Brain microvascular endothelial cell (primary cell): ENCODE measurements at regions not wholly inside any gene's neighbourhood (a gene's known extent, or its start where the extent isn't known, plus 50 kb on each side); places are given as distances from the start of the nearest gene placed in this dataset.

ENCODE experiments used
- DNase-seq: peaks from one replicate; pipeline ENCODE4 v3.0.0-alpha.2; 2020
- H3K27ac ChIP-seq: fragments of 250-450 bp; sonication (Bioruptor Pico); 2 replicates; pipeline ENCODE4 v1.5.1; 2020; ENCODE audit warnings: mild to moderate bottlenecking, moderate library complexity
- H3K27me3 ChIP-seq: fragments of 250-450 bp; sonication (Bioruptor Pico); replicated peaks from 2 replicates; pipeline ENCODE4 v1.5.1; 2020; ENCODE audit warnings: mild to moderate bottlenecking
- H3K36me3 ChIP-seq: fragments of 250-450 bp; sonication (Bioruptor Pico); replicated peaks from 2 replicates; pipeline ENCODE4 v1.5.1; 2020; ENCODE audit warnings: mild to moderate bottlenecking
- H3K4me3 ChIP-seq: 2 replicates; pipeline ENCODE4 v1.5.1; 2011; ENCODE audit warnings: low read depth, mild to moderate bottlenecking, control low read depth, low read length, moderate library complexity
- in situ Hi-C: cut with HindIII; loops from 2 replicates; pipeline ENCODE4 v1.10.0; 2017; ENCODE audit warnings: low sequenced_read_pairs, low pct_ligation_motif_present
- TF ChIP-seq, protein P1 (sequence below): IDR thresholded peaks from 2 replicates; pipeline ENCODE4 v1.5.1; 2011; ENCODE audit warnings: low read depth, mild to moderate bottlenecking, moderate library complexity, low read length, control low read depth, inconsistent platforms; ENCODE audit errors: missing control alignments

- TF ChIP-seq, protein P1, sequence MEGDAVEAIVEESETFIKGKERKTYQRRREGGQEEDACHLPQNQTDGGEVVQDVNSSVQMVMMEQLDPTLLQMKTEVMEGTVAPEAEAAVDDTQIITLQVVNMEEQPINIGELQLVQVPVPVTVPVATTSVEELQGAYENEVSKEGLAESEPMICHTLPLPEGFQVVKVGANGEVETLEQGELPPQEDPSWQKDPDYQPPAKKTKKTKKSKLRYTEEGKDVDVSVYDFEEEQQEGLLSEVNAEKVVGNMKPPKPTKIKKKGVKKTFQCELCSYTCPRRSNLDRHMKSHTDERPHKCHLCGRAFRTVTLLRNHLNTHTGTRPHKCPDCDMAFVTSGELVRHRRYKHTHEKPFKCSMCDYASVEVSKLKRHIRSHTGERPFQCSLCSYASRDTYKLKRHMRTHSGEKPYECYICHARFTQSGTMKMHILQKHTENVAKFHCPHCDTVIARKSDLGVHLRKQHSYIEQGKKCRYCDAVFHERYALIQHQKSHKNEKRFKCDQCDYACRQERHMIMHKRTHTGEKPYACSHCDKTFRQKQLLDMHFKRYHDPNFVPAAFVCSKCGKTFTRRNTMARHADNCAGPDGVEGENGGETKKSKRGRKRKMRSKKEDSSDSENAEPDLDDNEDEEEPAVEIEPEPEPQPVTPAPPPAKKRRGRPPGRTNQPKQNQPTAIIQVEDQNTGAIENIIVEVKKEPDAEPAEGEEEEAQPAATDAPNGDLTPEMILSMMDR, result no peak
- Histone ChIP-seq H3K27ac (peak overlapping the region; percentile 90), H3K4me3 (no peak overlapping the region), H3K36me3 (no peaks in the 10 kb centered on the region), H3K27me3 (no peaks in the 10 kb centered on the region)
- in situ Hi-C loops, result no loop called here
- DNase-seq, result peak; percentile 2
These were observed 420.3 kb downstream of the CCDC91 start for GRCh38 chr12:28610401-28611114.

DNA sequence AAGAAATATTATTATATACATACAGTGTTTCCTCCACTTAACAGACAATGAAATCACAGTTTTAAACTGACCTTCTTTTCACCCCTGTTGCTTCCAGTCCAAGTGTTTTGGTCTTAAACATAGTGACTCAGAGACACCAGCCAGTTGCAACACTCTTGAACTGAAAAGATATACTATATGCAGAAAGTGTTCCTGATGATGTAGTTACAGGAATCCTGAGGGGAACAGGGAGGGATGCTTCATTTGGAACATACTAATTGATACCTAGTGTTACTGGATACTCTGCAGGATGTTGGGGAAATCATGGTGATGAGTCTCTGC lies 420.8 kb downstream of the CCDC91 start:
- peak; percentile 91 for DNase-seq
- Histone ChIP-seq H3K4me3 (no peak overlapping the region), H3K36me3 (no peaks in the 10 kb centered on the region), H3K27ac (peak overlapping the region; percentile 90), H3K27me3 (no peaks in the 10 kb centered on the region)
- in situ Hi-C loops, result no loop called here
- TF ChIP-seq, protein P1, result no peak

GRCh38 chr12:28611449-28611848 lies 421.2 kb downstream of the CCDC91 start:
- TF ChIP-seq, protein P1, result no peak
- H3K27me3 ChIP-seq, result no peaks in the 10 kb centered on the region
- in situ Hi-C loops, result no loop called here
- H3K4me3 ChIP-seq, result no peak overlapping the region
- peak overlapping the region; percentile 90 for H3K27ac ChIP-seq
- no peaks in the 10 kb centered on the region for H3K36me3 ChIP-seq
- DNase-seq, result peak; percentile 4

- Histone ChIP-seq H3K36me3 (no peaks in the 10 kb centered on the region), H3K27me3 (no peaks in the 10 kb centered on the region), H3K4me3 (no peak overlapping the region), H3K27ac (no peak overlapping the region)
- in situ Hi-C loops, result no loop called here
- TF ChIP-seq, protein P1, result no peak
- DNase-seq, result no peak
These were observed 427.9 kb downstream of the CCDC91 start for GRCh38 chr12:28618171-28618570.

GRCh38 chr12:28618772-28619171 lies 428.5 kb downstream of the CCDC91 start:
- H3K27ac ChIP-seq, result no peak overlapping the region
- no peak overlapping the region for H3K4me3 ChIP-seq
- no peak for DNase-seq
- H3K36me3 ChIP-seq, result no peaks in the 10 kb centered on the region
- in situ Hi-C loops, result no loop called here
- TF ChIP-seq, protein P1, result no peak
- no peaks in the 10 kb centered on the region for H3K27me3 ChIP-seq

GRCh38 chr12:28620281-28620680 lies 430.0 kb downstream of the CCDC91 start:
- TF ChIP-seq, protein P1, result no peak
- no peaks in the 10 kb centered on the region for H3K27me3 ChIP-seq
- no peak overlapping the region for H3K27ac ChIP-seq
- DNase-seq, result no peak
- no peak overlapping the region for H3K4me3 ChIP-seq
- no peaks in the 10 kb centered on the region for H3K36me3 ChIP-seq
- in situ Hi-C loops, result no loop called here
